ENCODE measurements at regions not wholly inside any gene's neighbourhood (a gene's known extent, or its start where the extent isn't known, plus 50 kb on each side); places are given as distances from the start of the nearest gene placed in this dataset.

DNA sequence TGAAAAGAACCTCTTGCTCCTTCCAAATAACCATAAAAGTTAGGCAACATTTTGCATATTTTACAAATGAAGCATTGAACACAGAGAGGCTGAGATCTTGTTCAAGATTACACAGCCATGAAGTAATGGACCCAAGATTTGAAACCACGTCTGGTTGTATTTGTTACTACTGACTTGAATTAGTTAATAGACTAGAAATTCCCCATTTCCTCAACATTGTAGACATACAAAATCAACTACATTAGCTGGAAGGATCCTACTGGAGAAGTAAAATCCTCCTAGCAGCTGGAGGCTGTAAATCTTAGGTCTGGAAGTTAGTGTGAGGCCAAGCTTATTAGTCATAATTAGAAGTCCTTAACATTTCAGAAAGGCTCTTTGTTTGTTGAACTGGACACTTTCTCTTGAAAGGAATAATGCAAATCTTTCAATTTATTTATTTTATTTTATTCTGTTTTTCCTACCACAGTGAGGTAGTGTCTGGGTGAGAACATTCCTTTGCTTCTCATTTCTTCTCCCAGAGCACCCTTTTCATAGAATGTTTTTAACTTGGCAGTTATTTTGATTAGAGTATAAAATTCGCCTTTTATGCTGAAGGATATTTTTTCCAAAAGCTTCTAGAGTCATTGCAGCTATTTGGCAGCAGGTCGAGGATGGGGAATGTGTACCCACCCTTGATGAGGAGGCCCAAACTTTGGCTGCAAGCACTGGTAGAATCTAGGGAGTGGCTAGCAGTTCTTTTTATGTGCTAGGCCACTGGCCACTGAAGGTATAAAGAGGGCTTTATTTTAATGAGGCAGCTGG is 62.0 kb upstream of the CLNK start:
- Histone ChIP-seq H3K27ac (replicated peaks) (no peak overlapping the region), H3K27me3 (ENCODE audit: insufficient read depth, poor library complexity, severe bottlenecking) (no peaks in the 10 kb centered on the region), H3K4me3 (replicated peaks; ENCODE audit: insufficient read depth, low read length) (no peak overlapping the region)
- DNase-seq (ENCODE audit: low read depth in 1 of 2, low spot score in 1 of 2), result no peak
- no peak for TF ChIP-seq POLR2AphosphoS5 (IDR thresholded peaks at IDR 0.05; ENCODE audit: low read depth)
- no peak for TF ChIP-seq GABPA (IDR thresholded peaks at IDR 0.05; ENCODE audit: low read depth)
- TF ChIP-seq, protein P1, sequence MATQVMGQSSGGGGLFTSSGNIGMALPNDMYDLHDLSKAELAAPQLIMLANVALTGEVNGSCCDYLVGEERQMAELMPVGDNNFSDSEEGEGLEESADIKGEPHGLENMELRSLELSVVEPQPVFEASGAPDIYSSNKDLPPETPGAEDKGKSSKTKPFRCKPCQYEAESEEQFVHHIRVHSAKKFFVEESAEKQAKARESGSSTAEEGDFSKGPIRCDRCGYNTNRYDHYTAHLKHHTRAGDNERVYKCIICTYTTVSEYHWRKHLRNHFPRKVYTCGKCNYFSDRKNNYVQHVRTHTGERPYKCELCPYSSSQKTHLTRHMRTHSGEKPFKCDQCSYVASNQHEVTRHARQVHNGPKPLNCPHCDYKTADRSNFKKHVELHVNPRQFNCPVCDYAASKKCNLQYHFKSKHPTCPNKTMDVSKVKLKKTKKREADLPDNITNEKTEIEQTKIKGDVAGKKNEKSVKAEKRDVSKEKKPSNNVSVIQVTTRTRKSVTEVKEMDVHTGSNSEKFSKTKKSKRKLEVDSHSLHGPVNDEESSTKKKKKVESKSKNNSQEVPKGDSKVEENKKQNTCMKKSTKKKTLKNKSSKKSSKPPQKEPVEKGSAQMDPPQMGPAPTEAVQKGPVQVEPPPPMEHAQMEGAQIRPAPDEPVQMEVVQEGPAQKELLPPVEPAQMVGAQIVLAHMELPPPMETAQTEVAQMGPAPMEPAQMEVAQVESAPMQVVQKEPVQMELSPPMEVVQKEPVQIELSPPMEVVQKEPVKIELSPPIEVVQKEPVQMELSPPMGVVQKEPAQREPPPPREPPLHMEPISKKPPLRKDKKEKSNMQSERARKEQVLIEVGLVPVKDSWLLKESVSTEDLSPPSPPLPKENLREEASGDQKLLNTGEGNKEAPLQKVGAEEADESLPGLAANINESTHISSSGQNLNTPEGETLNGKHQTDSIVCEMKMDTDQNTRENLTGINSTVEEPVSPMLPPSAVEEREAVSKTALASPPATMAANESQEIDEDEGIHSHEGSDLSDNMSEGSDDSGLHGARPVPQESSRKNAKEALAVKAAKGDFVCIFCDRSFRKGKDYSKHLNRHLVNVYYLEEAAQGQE (IDR thresholded peaks at IDR 0.05; ENCODE audit: insufficient replicate concordance, low read depth), result no peak
- TF ChIP-seq SPI1 (IDR thresholded peaks at IDR 0.05; ENCODE audit: borderline replicate concordance, low read depth), result no peak
- TF ChIP-seq, protein P2, sequence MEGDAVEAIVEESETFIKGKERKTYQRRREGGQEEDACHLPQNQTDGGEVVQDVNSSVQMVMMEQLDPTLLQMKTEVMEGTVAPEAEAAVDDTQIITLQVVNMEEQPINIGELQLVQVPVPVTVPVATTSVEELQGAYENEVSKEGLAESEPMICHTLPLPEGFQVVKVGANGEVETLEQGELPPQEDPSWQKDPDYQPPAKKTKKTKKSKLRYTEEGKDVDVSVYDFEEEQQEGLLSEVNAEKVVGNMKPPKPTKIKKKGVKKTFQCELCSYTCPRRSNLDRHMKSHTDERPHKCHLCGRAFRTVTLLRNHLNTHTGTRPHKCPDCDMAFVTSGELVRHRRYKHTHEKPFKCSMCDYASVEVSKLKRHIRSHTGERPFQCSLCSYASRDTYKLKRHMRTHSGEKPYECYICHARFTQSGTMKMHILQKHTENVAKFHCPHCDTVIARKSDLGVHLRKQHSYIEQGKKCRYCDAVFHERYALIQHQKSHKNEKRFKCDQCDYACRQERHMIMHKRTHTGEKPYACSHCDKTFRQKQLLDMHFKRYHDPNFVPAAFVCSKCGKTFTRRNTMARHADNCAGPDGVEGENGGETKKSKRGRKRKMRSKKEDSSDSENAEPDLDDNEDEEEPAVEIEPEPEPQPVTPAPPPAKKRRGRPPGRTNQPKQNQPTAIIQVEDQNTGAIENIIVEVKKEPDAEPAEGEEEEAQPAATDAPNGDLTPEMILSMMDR (IDR thresholded peaks at IDR 0.05; ENCODE audit: insufficient read depth, low read length), result no peak

DNA sequence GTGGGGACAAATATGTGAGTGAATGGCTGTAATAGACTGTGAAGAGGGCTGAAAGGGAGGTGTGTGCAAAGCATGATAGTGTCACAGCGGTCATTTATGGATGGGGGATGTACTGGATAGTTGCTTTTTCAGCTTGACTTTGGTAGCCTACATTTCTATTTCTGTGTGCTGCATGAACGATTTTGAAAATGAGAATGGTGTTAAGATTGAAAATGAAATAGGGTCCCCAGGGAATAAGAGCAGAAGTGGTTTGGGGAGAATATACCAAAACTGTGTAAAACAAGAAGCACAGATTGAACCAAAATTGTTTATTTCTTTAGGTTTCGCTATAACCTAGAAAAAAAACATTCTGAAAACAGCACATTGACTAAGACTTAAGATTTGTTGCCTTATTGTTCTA is 58.8 kb upstream of the CLNK start:
- Histone ChIP-seq H3K4me3 (replicated peaks; ENCODE audit: insufficient read depth, low read length) (no peak overlapping the region), H3K27ac (replicated peaks) (no peak overlapping the region), H3K27me3 (ENCODE audit: insufficient read depth, poor library complexity, severe bottlenecking) (no peaks in the 10 kb centered on the region)
- TF ChIP-seq, protein P1 (IDR thresholded peaks at IDR 0.05; ENCODE audit: insufficient replicate concordance, low read depth), result no peak
- TF ChIP-seq, protein P2 (IDR thresholded peaks at IDR 0.05; ENCODE audit: insufficient read depth, low read length), result no peak
- TF ChIP-seq POLR2AphosphoS5 (IDR thresholded peaks at IDR 0.05; ENCODE audit: low read depth) (no peak), SPI1 (IDR thresholded peaks at IDR 0.05; ENCODE audit: borderline replicate concordance, low read depth) (no peak), GABPA (IDR thresholded peaks at IDR 0.05; ENCODE audit: low read depth) (no peak)
- no peak for DNase-seq (ENCODE audit: low read depth in 1 of 2, low spot score in 1 of 2)

DNA sequence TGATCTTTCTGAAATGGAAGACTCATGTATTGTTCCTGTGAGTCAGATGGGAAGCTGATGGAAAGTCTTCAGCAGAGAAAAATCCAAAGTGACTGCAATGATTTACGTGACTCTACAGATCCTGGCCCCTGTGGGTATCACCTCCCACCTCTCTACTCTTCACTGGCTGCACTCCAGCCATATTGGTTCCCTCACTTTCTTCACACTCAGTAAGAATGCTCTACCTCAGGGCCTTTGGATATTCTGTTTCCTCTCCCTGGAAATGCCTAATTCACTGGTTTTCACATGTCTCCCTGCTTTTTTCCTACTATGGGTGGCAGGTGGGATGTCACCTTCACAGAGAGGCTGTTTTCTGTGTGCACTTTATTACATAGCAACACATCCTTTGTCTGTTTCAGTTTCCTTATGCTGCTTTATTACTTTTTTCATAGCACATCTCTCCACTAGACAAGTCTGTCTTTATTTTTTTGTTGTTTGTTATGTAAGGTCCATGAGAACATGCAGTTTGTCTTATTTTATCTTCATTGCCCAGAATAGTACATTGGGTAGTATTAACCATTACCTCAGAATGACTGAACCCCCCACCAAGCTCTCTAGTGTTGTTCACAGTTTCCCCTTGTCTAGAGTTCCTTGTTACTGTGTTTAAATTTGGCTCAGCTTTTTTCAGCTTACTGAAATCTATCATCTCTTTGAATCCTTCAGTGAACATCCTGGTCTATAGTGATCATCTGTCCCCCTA is 57.6 kb upstream of the CLNK start:
- Histone ChIP-seq H3K4me3 (replicated peaks; ENCODE audit: insufficient read depth, low read length) (no peak overlapping the region), H3K27me3 (ENCODE audit: insufficient read depth, poor library complexity, severe bottlenecking) (no peaks in the 10 kb centered on the region), H3K27ac (replicated peaks) (no peak overlapping the region)
- no peak for TF ChIP-seq POLR2AphosphoS5 (IDR thresholded peaks at IDR 0.05; ENCODE audit: low read depth)
- no peak for TF ChIP-seq GABPA (IDR thresholded peaks at IDR 0.05; ENCODE audit: low read depth)
- TF ChIP-seq SPI1 (IDR thresholded peaks at IDR 0.05; ENCODE audit: borderline replicate concordance, low read depth), result no peak
- TF ChIP-seq, protein P2 (IDR thresholded peaks at IDR 0.05; ENCODE audit: insufficient read depth, low read length), result no peak
- TF ChIP-seq, protein P1 (IDR thresholded peaks at IDR 0.05; ENCODE audit: insufficient replicate concordance, low read depth), result no peak
- no peak for DNase-seq (ENCODE audit: low read depth in 1 of 2, low spot score in 1 of 2)
